HL-60 (cell line): ENCODE measurements at regions not wholly inside any gene's neighbourhood (a gene's known extent, or its start where the extent isn't known, plus 50 kb on each side); places are given as distances from the start of the nearest gene placed in this dataset.

Experiments
- DNase-seq, 2 experiments: peaks; one replicate each; pipeline ENCODE4 v3.0.0-alpha.2; 2010 to 2020; ENCODE audit warnings: low read depth in 1 of 2, low spot score in 1 of 2
- H3K27ac ChIP-seq: fragments of 250-450 bp; sonication (Bioruptor Pico); replicated peaks from 2 replicates; pipeline ENCODE4 v1.5.1; 2020; ENCODE audit warnings: mild to moderate bottlenecking, moderate library complexity
- H3K27me3 ChIP-seq: fragments of 250-450 bp; sonication (Bioruptor Pico); 2 replicates; pipeline ENCODE4 v1.5.1; 2021; ENCODE audit warnings: mild to moderate bottlenecking, moderate library complexity; ENCODE audit not compliant: insufficient read depth, poor library complexity, severe bottlenecking
- H3K4me3 ChIP-seq: replicated peaks from 2 replicates; pipeline ENCODE4 v1.5.1; 2011; ENCODE audit warnings: mild to moderate bottlenecking, control low read depth, low read length; ENCODE audit not compliant: insufficient read depth
- CTCF ChIP-seq: IDR thresholded peaks from one replicate; pipeline ENCODE4 v1.5.1; 2011; ENCODE audit warnings: low read length, control low read depth, inconsistent platforms; ENCODE audit not compliant: insufficient read depth
- GABPA ChIP-seq: IDR thresholded peaks from 2 replicates; pipeline ENCODE4 v1.6.1; 2012; ENCODE audit warnings: low read depth
- POLR2AphosphoS5 ChIP-seq: IDR thresholded peaks from 2 replicates; pipeline ENCODE4 v1.6.1; 2012; ENCODE audit warnings: low read depth
- SPI1 ChIP-seq: IDR thresholded peaks from 2 replicates; pipeline ENCODE4 v1.6.1; 2012; ENCODE audit warnings: low read depth, mild to moderate bottlenecking, borderline replicate concordance
- TF ChIP-seq, protein P1 (sequence below): IDR thresholded peaks from 2 replicates; pipeline ENCODE4 v1.6.1; 2012; ENCODE audit warnings: low read depth; ENCODE audit not compliant: insufficient replicate concordance

DNA sequence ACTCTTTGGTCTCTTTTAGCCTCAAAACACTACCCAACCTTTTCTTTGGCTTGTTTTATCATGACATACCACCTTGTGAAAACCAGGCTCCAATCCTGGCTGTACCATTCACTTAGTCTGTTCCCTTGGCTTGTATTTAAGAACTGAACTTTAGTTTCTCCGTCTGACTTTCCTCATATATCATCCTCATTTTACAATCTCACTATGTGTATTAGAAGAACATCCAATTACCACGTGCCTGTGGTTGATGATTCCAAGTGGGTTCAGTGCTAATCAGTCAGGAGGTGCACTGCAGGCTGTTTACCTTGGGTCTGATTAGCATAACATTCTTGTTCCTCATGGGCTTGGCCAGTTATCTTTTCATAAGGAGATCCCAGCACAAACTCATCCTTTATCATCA, 144.8 kb upstream of the KLF14 start:
- Histone ChIP-seq H3K27ac (no peak overlapping the region), H3K4me3 (no peak overlapping the region), H3K27me3 (no peaks in the 10 kb centered on the region)
- TF ChIP-seq POLR2AphosphoS5 (no peak), GABPA (no peak), SPI1 (no peak), CTCF (no peak)
- TF ChIP-seq, protein P1, sequence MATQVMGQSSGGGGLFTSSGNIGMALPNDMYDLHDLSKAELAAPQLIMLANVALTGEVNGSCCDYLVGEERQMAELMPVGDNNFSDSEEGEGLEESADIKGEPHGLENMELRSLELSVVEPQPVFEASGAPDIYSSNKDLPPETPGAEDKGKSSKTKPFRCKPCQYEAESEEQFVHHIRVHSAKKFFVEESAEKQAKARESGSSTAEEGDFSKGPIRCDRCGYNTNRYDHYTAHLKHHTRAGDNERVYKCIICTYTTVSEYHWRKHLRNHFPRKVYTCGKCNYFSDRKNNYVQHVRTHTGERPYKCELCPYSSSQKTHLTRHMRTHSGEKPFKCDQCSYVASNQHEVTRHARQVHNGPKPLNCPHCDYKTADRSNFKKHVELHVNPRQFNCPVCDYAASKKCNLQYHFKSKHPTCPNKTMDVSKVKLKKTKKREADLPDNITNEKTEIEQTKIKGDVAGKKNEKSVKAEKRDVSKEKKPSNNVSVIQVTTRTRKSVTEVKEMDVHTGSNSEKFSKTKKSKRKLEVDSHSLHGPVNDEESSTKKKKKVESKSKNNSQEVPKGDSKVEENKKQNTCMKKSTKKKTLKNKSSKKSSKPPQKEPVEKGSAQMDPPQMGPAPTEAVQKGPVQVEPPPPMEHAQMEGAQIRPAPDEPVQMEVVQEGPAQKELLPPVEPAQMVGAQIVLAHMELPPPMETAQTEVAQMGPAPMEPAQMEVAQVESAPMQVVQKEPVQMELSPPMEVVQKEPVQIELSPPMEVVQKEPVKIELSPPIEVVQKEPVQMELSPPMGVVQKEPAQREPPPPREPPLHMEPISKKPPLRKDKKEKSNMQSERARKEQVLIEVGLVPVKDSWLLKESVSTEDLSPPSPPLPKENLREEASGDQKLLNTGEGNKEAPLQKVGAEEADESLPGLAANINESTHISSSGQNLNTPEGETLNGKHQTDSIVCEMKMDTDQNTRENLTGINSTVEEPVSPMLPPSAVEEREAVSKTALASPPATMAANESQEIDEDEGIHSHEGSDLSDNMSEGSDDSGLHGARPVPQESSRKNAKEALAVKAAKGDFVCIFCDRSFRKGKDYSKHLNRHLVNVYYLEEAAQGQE = no peak
- DNase-seq = no peak

- H3K27me3 ChIP-seq = no peaks in the 10 kb centered on the region
- H3K4me3 ChIP-seq = no peak overlapping the region
- H3K27ac ChIP-seq = no peak overlapping the region
- DNase-seq = no peak
- TF ChIP-seq GABPA (no peak), SPI1 (no peak), CTCF (no peak), POLR2AphosphoS5 (no peak)
- TF ChIP-seq, protein P1 = no peak
These were observed 145.2 kb upstream of the KLF14 start for GRCh38 chr7:130879191-130879590.

- DNase-seq = no peak
- no peaks in the 10 kb centered on the region for H3K27me3 ChIP-seq
- H3K27ac ChIP-seq = no peak overlapping the region
- H3K4me3 ChIP-seq = no peak overlapping the region
- TF ChIP-seq, protein P1 = no peak
- TF ChIP-seq GABPA = no peak
- no peak for TF ChIP-seq CTCF
- TF ChIP-seq POLR2AphosphoS5 = no peak
- TF ChIP-seq SPI1 = no peak
These were observed 146.7 kb upstream of the KLF14 start for GRCh38 chr7:130880668-130881067.
